HEK293 (cell line): ENCODE measurements at regions not wholly inside any gene's neighbourhood (a gene's known extent, or its start where the extent isn't known, plus 50 kb on each side); places are given as distances from the start of the nearest gene placed in this dataset.

Experiments used
- CTCF ChIA-PET: fragments of 350-600 bp; formaldehyde crosslinking; extraction: SDS; loops from one replicate; lab custom pipeline; 2021; ENCODE audit warnings: antibody characterized with exemption; lab: Yijun Ruan, JAX
- POLR2A ChIA-PET: fragments of 300-600 bp; formaldehyde crosslinking; extraction: SDS; loops from one replicate; lab custom pipeline; 2020; ENCODE audit warnings: antibody characterized with exemption, inconsistent platforms; lab: Yijun Ruan, JAX
- H3K27ac ChIP-seq: fragments of 200-500 bp; sonication (Bioruptor generic); 2 replicates; pipeline ENCODE4 v1.5.1; 2014; ENCODE audit warnings: low read depth, low read length, control low read depth, inconsistent platforms; ENCODE audit errors: extremely low read depth
- H3K36me3 ChIP-seq, 2 experiments: fragments of 200-500 bp in 1 of 2; sonication (Bioruptor generic) in 1 of 2; 1 replicate in 1 of 2; 2 replicates in 1 of 2; pipeline ENCODE4 v1.5.1; 2014 to 2017; ENCODE audit warnings: inconsistent platforms in 2 of 2, low read length in 2 of 2; ENCODE audit not compliant: control insufficient read depth in 2 of 2, insufficient read depth in 1 of 2
- H3K4me1 ChIP-seq: fragments of 200-500 bp; sonication (Bioruptor generic); 2 replicates; pipeline ENCODE4 v1.5.1; 2014; ENCODE audit warnings: mild to moderate bottlenecking, low read length, inconsistent platforms; ENCODE audit not compliant: control insufficient read depth, insufficient read depth
- H3K4me3 ChIP-seq: 2 replicates; pipeline ENCODE4 v1.5.1; 2011; ENCODE audit warnings: low read depth, mild to moderate bottlenecking, control low read depth, low read length, moderate library complexity
- H3K9me3 ChIP-seq: fragments of 200-500 bp; sonication (Bioruptor generic); 2 replicates; pipeline ENCODE4 v1.5.1; 2014; ENCODE audit warnings: low read depth, low read length, inconsistent platforms; ENCODE audit not compliant: control insufficient read depth, insufficient read depth
- FEZF1 ChIP-seq: fragments of 450-650 bp; formaldehyde crosslinking; IDR thresholded peaks from 2 replicates; pipeline ENCODE4 v1.5.1; 2016; ENCODE audit warnings: missing biosample characterization, missing genetic modification characterization
- IKZF3 ChIP-seq: fragments of 450-650 bp; IDR thresholded peaks from 2 replicates; pipeline ENCODE4 v1.5.0; 2018; ENCODE audit warnings: missing biosample characterization, mild to moderate bottlenecking, missing genetic modification characterization, moderate library complexity
- INSM2 ChIP-seq: fragments of 450-650 bp; formaldehyde crosslinking; IDR thresholded peaks from 2 replicates; pipeline ENCODE4 v1.5.1; 2016; ENCODE audit warnings: missing biosample characterization, missing genetic modification characterization
- OVOL3 ChIP-seq: fragments of 450-650 bp; formaldehyde crosslinking; IDR thresholded peaks from 2 replicates; pipeline ENCODE4 v1.5.1; 2016; ENCODE audit warnings: missing biosample characterization, missing genetic modification characterization
- ZNF133 ChIP-seq: fragments of 450-650 bp; formaldehyde crosslinking; IDR thresholded peaks from 2 replicates; pipeline ENCODE4 v1.5.1; 2016; ENCODE audit warnings: missing biosample characterization, missing genetic modification characterization
- ZNF169 ChIP-seq: fragments of 450-650 bp; formaldehyde crosslinking; IDR thresholded peaks from 2 replicates; pipeline ENCODE4 v1.5.1; 2016; ENCODE audit warnings: missing biosample characterization, missing genetic modification characterization
- ZNF354C ChIP-seq: fragments of 450-650 bp; formaldehyde crosslinking; IDR thresholded peaks from 2 replicates; pipeline ENCODE4 v1.5.1; 2016; ENCODE audit warnings: missing biosample characterization, missing genetic modification characterization, low read depth, borderline replicate concordance
- ZNF398 ChIP-seq: fragments of 450-650 bp; formaldehyde crosslinking; IDR thresholded peaks from 2 replicates; pipeline ENCODE4 v1.5.1; 2017; ENCODE audit warnings: missing biosample characterization, missing genetic modification characterization
- ZNF555 ChIP-seq: fragments of 450-650 bp; formaldehyde crosslinking; conservative IDR thresholded peaks from 2 replicates; pipeline ENCODE4 v1.5.1; 2017; ENCODE audit warnings: missing biosample characterization, mild to moderate bottlenecking, missing genetic modification characterization, inconsistent platforms
- ZNF843 ChIP-seq: fragments of 450-650 bp; formaldehyde crosslinking; IDR thresholded peaks from 2 replicates; pipeline ENCODE4 v1.5.1; 2016; ENCODE audit warnings: missing biosample characterization, missing genetic modification characterization
- TF ChIP-seq, protein P1 (sequence below): fragments of 450-650 bp; formaldehyde crosslinking; IDR thresholded peaks from 2 replicates; pipeline ENCODE4 v1.5.1; 2016; ENCODE audit warnings: missing biosample characterization, missing genetic modification characterization
- TF ChIP-seq, protein P2 (sequence below): fragments of 450-650 bp; formaldehyde crosslinking; conservative IDR thresholded peaks from 2 replicates; pipeline ENCODE4 v1.5.1; 2016; ENCODE audit warnings: low read depth, missing biosample characterization, missing genetic modification characterization
- TF ChIP-seq, protein P3 (sequence below): fragments of 450-650 bp; IDR thresholded peaks from 2 replicates; pipeline ENCODE4 v1.5.1; 2018; ENCODE audit warnings: missing biosample characterization, mild to moderate bottlenecking, missing genetic modification characterization
- TF ChIP-seq, protein P4 (sequence below): fragments of 450-650 bp; formaldehyde crosslinking; IDR thresholded peaks from 2 replicates; pipeline ENCODE4 v1.5.1; 2016; ENCODE audit warnings: missing biosample characterization, missing genetic modification characterization
- TF ChIP-seq, protein P5 (sequence below): fragments of 450-650 bp; formaldehyde crosslinking; IDR thresholded peaks from 2 replicates; pipeline ENCODE4; 2016; ENCODE audit warnings: missing biosample characterization, missing genetic modification characterization
- TF ChIP-seq, protein P6 (sequence below): fragments of 450-650 bp; formaldehyde crosslinking; IDR thresholded peaks from 2 replicates; pipeline ENCODE4 v1.5.1; 2016; ENCODE audit warnings: missing biosample characterization, missing genetic modification characterization, borderline replicate concordance

DNA sequence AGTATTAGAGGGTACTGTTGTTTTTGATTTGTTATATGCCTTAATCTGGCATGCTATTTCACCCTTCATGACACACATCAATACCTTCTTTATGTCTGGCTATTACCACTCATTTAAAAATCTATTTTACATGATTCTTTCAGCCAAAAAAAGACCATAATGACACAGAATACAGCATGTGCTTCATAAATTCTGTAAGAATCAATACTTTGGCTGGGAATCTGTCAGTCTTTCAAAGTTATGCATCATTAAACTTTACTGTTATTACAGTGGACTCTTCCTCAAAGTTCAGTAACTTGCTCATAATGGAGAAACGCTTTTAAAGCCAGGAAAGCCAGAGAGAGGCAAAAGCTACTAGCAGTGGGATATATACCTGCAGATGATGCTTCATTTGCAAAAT is 247.2 kb upstream of the ADGRL2 start (continued):
- TF ChIP-seq, protein P1, sequence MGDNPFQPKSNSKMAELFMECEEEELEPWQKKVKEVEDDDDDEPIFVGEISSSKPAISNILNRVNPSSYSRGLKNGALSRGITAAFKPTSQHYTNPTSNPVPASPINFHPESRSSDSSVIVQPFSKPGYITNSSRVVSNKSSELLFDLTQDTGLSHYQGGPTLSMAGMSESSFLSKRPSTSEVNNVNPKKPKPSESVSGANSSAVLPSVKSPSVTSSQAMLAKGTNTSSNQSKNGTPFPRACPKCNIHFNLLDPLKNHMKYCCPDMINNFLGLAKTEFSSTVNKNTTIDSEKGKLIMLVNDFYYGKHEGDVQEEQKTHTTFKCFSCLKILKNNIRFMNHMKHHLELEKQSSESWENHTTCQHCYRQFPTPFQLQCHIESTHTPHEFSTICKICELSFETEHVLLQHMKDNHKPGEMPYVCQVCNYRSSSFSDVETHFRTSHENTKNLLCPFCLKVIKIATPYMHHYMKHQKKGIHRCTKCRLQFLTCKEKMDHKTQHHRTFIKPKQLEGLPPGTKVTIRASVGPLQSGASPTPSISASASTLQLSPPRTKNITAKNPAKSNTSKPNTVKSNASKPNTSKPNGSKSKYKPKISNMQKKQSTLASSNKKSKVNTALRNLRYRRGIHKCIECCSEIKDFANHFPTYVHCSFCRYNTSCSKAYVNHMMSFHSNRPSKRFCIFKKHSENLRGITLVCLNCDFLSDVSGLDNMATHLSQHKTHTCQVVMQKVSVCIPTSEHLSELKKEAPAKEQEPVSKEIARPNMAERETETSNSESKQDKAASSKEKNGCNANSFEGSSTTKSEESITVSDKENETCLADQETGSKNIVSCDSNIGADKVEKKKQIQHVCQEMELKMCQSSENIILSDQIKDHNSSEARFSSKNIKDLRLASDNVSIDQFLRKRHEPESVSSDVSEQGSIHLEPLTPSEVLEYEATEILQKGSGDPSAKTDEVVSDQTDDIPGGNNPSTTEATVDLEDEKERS = no peak
- no peak for TF ChIP-seq ZNF555 (tag by site-specific recombination)
- TF ChIP-seq, protein P2, sequence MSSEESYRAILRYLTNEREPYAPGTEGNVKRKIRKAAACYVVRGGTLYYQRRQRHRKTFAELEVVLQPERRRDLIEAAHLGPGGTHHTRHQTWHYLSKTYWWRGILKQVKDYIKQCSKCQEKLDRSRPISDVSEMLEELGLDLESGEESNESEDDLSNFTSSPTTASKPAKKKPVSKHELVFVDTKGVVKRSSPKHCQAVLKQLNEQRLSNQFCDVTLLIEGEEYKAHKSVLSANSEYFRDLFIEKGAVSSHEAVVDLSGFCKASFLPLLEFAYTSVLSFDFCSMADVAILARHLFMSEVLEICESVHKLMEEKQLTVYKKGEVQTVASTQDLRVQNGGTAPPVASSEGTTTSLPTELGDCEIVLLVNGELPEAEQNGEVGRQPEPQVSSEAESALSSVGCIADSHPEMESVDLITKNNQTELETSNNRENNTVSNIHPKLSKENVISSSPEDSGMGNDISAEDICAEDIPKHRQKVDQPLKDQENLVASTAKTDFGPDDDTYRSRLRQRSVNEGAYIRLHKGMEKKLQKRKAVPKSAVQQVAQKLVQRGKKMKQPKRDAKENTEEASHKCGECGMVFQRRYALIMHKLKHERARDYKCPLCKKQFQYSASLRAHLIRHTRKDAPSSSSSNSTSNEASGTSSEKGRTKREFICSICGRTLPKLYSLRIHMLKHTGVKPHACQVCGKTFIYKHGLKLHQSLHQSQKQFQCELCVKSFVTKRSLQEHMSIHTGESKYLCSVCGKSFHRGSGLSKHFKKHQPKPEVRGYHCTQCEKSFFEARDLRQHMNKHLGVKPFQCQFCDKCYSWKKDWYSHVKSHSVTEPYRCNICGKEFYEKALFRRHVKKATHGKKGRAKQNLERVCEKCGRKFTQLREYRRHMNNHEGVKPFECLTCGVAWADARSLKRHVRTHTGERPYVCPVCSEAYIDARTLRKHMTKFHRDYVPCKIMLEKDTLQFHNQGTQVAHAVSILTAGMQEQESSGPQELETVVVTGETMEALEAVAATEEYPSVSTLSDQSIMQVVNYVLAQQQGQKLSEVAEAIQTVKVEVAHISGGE (tag by site-specific recombination) = no peak
- TF ChIP-seq, protein P3, sequence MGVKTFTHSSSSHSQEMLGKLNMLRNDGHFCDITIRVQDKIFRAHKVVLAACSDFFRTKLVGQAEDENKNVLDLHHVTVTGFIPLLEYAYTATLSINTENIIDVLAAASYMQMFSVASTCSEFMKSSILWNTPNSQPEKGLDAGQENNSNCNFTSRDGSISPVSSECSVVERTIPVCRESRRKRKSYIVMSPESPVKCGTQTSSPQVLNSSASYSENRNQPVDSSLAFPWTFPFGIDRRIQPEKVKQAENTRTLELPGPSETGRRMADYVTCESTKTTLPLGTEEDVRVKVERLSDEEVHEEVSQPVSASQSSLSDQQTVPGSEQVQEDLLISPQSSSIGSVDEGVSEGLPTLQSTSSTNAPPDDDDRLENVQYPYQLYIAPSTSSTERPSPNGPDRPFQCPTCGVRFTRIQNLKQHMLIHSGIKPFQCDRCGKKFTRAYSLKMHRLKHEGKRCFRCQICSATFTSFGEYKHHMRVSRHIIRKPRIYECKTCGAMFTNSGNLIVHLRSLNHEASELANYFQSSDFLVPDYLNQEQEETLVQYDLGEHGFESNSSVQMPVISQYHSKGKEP (tag by site-specific recombination) = no peak
- TF ChIP-seq FEZF1 = peak; percentile 40; the same call in 1 of the 2 replicates
- TF ChIP-seq IKZF3 (tag by site-specific recombination) = peak; percentile 47; the same call in 1 of the 2 replicates
- TF ChIP-seq ZNF354C (tag by site-specific recombination) = no peak
- TF ChIP-seq, protein P4, sequence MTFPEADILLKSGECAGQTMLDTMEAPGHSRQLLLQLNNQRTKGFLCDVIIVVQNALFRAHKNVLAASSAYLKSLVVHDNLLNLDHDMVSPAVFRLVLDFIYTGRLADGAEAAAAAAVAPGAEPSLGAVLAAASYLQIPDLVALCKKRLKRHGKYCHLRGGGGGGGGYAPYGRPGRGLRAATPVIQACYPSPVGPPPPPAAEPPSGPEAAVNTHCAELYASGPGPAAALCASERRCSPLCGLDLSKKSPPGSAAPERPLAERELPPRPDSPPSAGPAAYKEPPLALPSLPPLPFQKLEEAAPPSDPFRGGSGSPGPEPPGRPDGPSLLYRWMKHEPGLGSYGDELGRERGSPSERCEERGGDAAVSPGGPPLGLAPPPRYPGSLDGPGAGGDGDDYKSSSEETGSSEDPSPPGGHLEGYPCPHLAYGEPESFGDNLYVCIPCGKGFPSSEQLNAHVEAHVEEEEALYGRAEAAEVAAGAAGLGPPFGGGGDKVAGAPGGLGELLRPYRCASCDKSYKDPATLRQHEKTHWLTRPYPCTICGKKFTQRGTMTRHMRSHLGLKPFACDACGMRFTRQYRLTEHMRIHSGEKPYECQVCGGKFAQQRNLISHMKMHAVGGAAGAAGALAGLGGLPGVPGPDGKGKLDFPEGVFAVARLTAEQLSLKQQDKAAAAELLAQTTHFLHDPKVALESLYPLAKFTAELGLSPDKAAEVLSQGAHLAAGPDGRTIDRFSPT (tag by site-specific recombination) = no peak
- TF ChIP-seq OVOL3 = no peak

DNA sequence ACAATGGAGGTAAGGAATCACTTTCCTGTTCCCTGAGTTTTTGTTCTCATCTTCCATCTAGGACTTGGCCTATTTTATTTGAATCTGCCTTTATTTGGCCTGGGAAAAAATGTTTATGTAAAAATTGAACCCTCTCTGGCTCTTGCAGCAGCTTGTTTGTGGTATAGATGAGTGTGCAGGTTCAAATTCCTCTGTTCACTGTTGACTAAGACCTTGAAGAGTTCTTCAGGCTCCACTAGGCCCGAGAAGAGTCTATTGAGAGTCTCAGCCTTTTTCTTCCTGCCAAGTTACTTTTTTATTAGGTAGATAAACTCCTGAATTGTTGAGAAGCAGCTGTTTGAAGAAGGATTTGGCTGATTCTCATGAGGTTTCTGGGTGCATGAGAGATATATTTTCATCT is 248.8 kb upstream of the ADGRL2 start:
- no peaks in the 10 kb centered on the region for H3K9me3 ChIP-seq
- no peak overlapping the region for H3K27ac ChIP-seq
- no peaks in the 10 kb centered on the region for H3K36me3 ChIP-seq
- no peak overlapping the region for H3K4me3 ChIP-seq
- H3K4me1 ChIP-seq = peaks cover 9% of the 10 kb centered on the region; the same call in 1 of the 2 replicates
- CTCF ChIA-PET = interaction anchor here (0.6 to 1.2 kb wide), 3 partner anchors 9 to 182 kb away, joined by 3 to 6 read pairs (median 3); no protein-coding TSS in a partner anchor
- POLR2A ChIA-PET = no interaction called here
- TF ChIP-seq, protein P5, sequence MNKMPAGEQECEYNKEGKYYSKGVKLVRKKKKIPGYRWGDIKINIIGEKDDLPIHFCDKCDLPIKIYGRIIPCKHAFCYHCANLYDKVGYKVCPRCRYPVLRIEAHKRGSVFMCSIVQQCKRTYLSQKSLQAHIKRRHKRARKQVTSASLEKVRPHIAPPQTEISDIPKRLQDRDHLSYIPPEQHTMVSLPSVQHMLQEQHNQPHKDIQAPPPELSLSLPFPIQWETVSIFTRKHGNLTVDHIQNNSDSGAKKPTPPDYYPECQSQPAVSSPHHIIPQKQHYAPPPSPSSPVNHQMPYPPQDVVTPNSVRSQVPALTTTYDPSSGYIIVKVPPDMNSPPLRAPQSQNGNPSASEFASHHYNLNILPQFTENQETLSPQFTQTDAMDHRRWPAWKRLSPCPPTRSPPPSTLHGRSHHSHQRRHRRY (tag by site-specific recombination) = no peak
- no peak for TF ChIP-seq ZNF398 (tag by site-specific recombination)
- no peak for TF ChIP-seq ZNF133 (tag by site-specific recombination)
- TF ChIP-seq ZNF555 (tag by site-specific recombination) = no peak
- no peak for TF ChIP-seq ZNF169 (tag by site-specific recombination)
- TF ChIP-seq INSM2 (tag by site-specific recombination) = no peak
- no peak for TF ChIP-seq ZNF843 (tag by site-specific recombination)
- TF ChIP-seq, protein P6, sequence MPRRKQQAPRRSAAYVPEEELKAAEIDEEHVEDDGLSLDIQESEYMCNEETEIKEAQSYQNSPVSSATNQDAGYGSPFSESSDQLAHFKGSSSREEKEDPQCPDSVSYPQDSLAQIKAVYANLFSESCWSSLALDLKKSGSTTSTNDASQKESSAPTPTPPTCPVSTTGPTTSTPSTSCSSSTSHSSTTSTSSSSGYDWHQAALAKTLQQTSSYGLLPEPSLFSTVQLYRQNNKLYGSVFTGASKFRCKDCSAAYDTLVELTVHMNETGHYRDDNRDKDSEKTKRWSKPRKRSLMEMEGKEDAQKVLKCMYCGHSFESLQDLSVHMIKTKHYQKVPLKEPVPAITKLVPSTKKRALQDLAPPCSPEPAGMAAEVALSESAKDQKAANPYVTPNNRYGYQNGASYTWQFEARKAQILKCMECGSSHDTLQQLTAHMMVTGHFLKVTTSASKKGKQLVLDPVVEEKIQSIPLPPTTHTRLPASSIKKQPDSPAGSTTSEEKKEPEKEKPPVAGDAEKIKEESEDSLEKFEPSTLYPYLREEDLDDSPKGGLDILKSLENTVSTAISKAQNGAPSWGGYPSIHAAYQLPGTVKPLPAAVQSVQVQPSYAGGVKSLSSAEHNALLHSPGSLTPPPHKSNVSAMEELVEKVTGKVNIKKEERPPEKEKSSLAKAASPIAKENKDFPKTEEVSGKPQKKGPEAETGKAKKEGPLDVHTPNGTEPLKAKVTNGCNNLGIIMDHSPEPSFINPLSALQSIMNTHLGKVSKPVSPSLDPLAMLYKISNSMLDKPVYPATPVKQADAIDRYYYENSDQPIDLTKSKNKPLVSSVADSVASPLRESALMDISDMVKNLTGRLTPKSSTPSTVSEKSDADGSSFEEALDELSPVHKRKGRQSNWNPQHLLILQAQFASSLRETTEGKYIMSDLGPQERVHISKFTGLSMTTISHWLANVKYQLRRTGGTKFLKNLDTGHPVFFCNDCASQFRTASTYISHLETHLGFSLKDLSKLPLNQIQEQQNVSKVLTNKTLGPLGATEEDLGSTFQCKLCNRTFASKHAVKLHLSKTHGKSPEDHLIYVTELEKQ (tag by site-specific recombination) = no peak
